B cell (primary cell): ENCODE measurements at regions not wholly inside any gene's neighbourhood (a gene's known extent, or its start where the extent isn't known, plus 50 kb on each side); places are given as distances from the start of the nearest gene placed in this dataset.

ENCODE experiments used
- ATAC-seq: fragments of 200-7000 bp; cut with Tn5 transposase; one replicate; pipeline ENCODE4 v1.10.0; 2021; ENCODE audit warnings: low read depth, mild to moderate bottlenecking, moderate number of reproducible peaks, moderate library complexity
- CTCF ChIA-PET: fragments of 350-600 bp; sonication (Branson Sonifier 250); formaldehyde crosslinking; loops from one replicate; lab custom pipeline; 2021; ENCODE audit warnings: antibody characterized with exemption, inconsistent platforms; lab: Charles Lee
- POLR2A ChIA-PET: fragments of 350-600 bp; sonication (Branson Sonifier 250); formaldehyde crosslinking; loops from one replicate; lab custom pipeline; 2021; ENCODE audit warnings: antibody characterized with exemption; lab: Charles Lee
- DNase-seq: peaks from one replicate; pipeline ENCODE4 v3.0.0; 2013
- H2AFZ ChIP-seq: 2 replicates; pipeline ENCODE4 v1.6.1; 2012; ENCODE audit warnings: mild to moderate bottlenecking, low read depth, low read length; ENCODE audit not compliant: insufficient read depth, poor library complexity, severe bottlenecking
- H3K27ac ChIP-seq, 2 donors: 1 replicate in 1 of 2; 2 replicates in 1 of 2; pipeline ENCODE4 v1.5.1; 2012 to 2013; ENCODE audit warnings: low read length in 2 of 2, mild to moderate bottlenecking in 2 of 2, moderate library complexity in 1 of 2
- H3K27me3 ChIP-seq, 4 experiments: fragments of 200-600 bp in 1 of 4; sonication (generic) in 1 of 4; replicated peaks in 1 of 4; 1 replicate in 2 of 4; 2 replicates in 2 of 4; pipeline versions ENCODE4 v1.6.1 to v1.7.0; 2013 to 2016; ENCODE audit warnings: low read length in 3 of 4, mild to moderate bottlenecking in 2 of 4, mixed read lengths in 1 of 4, moderate library complexity in 1 of 4; ENCODE audit not compliant: insufficient read depth in 4 of 4, control insufficient read depth in 3 of 4; ENCODE audit errors: control extremely low read depth in 1 of 4
- H3K36me3 ChIP-seq, 2 experiments: replicated peaks in 1 of 2; 1 replicate in 1 of 2; 2 replicates in 1 of 2; pipeline versions ENCODE4 v1.6.1 to v1.7.1; 2013; ENCODE audit warnings: low read length in 1 of 2; ENCODE audit not compliant: insufficient read depth in 2 of 2, control insufficient read depth in 1 of 2; ENCODE audit errors: control extremely low read depth in 1 of 2, extremely low read depth in 1 of 2
- H3K4me1 ChIP-seq, 2 donors: fragments of 200-600 bp in 1 of 2; sonication (generic) in 1 of 2; 1 replicate in 1 of 2; 2 replicates in 1 of 2; pipeline versions ENCODE4 v1.5.1 to v1.6.1; 2013 to 2017; ENCODE audit warnings: low read length in 2 of 2; ENCODE audit not compliant: control insufficient read depth in 2 of 2, insufficient read depth in 2 of 2
- H3K4me2 ChIP-seq: replicated peaks from 2 replicates; pipeline ENCODE3; 2012; ENCODE audit warnings: mild to moderate bottlenecking, low read depth, low read length; ENCODE audit not compliant: poor library complexity, severe bottlenecking
- H3K4me3 ChIP-seq, 5 experiments: fragments of 200-600 bp in 1 of 5; sonication (generic) in 1 of 5; 1 replicate in 3 of 5; 2 replicates in 2 of 5; pipeline versions ENCODE4 v1.5.1 to v1.7.0; 2011 to 2016; ENCODE audit warnings: low read length in 4 of 5, mild to moderate bottlenecking in 4 of 5, low read depth in 2 of 5, control low read depth in 1 of 5, moderate library complexity in 1 of 5; ENCODE audit not compliant: insufficient read depth in 1 of 5; ENCODE audit errors: control extremely low read depth in 1 of 5, extremely low read depth in 1 of 5
- H3K79me2 ChIP-seq: fragments of 200-600 bp; sonication (generic); one replicate; pipeline ENCODE4 v1.6.0; 2016; ENCODE audit warnings: low read length; ENCODE audit not compliant: control insufficient read depth, insufficient read depth
- H3K9ac ChIP-seq: fragments of 200-600 bp; sonication (generic); 2 replicates; pipeline ENCODE4 v1.6.1; 2017; ENCODE audit warnings: mild to moderate bottlenecking, low read length, moderate library complexity
- H3K9me3 ChIP-seq, 3 donors: one replicate each; pipeline versions ENCODE4 v1.6.1 to v1.7.1; 2013; ENCODE audit warnings: low read length in 2 of 3; ENCODE audit not compliant: control insufficient read depth in 2 of 3, insufficient read depth in 1 of 3; ENCODE audit errors: control extremely low read depth in 1 of 3
- H4K20me1 ChIP-seq: 2 replicates; pipeline ENCODE4 v1.6.0; 2012; ENCODE audit warnings: mild to moderate bottlenecking, low read length; ENCODE audit not compliant: insufficient read depth, control insufficient read depth, poor library complexity, severe bottlenecking
- H3K27ac Mint-ChIP-seq: one replicate; pipeline ENCODE4 v1.8.0; 2021; ENCODE audit warnings: mixed read lengths
- H3K27me3 Mint-ChIP-seq: one replicate; pipeline ENCODE4 v1.8.0; 2021; ENCODE audit warnings: mixed read lengths
- H3K4me1 Mint-ChIP-seq: one replicate; pipeline ENCODE4 v1.8.0; 2021; ENCODE audit warnings: mixed read lengths
- H3K4me3 Mint-ChIP-seq: one replicate; pipeline ENCODE4 v1.8.0; 2021; ENCODE audit warnings: mixed read lengths
- H3K9me3 Mint-ChIP-seq: one replicate; pipeline ENCODE4 v1.8.0; 2022; ENCODE audit warnings: mixed read lengths; ENCODE audit not compliant: insufficient read depth
- EZH2 ChIP-seq: IDR thresholded peaks from 2 replicates; pipeline ENCODE4 v1.6.1; 2012; ENCODE audit warnings: borderline replicate concordance, low read depth, mild to moderate bottlenecking, moderate library complexity, low read length; ENCODE audit not compliant: insufficient read depth, poor library complexity, severe bottlenecking
- WGBS: methylation state at CpG from one replicate; pipeline ENCODE4 v1.1.5; 2013; ENCODE audit warnings: missing lambda C conversion rate; ENCODE audit not compliant: insufficient coverage; 5-methylcytosine and 5-hydroxymethylcytosine counted together
- intact Hi-C: fragments of 100-400 bp; cut with micrococcal nuclease; formaldehyde crosslinking; loops from one replicate; pipeline ENCODE4 v1.10.0; 2022
- TF ChIP-seq, protein P1 (sequence below): fragments of 200-600 bp; IDR thresholded peaks from one replicate; pipeline ENCODE4 v1.8.0; 2022; ENCODE audit warnings: antibody characterized with exemption, mild to moderate bottlenecking

DNA sequence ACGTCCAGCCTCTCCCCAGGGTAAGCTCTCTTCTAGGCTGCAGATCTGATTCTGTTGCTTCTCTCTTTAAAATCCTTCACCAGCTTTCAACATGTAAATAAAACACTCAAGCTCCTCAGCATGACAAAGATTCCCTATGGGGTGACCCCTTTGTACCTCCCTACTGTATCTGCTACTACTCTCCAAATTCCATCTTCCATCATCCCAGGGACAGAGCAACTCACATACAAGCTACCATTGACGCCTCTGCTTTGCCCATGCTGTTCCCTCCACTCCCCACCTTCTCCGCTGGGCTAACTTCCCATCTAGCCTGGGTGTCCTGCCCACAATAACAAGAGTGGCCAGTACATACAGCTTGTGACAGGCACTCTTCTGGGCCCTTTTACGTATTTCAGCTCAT, 207.5 kb upstream of the ZBED5 start:
- no peak for TF ChIP-seq EZH2
- TF ChIP-seq, protein P1, sequence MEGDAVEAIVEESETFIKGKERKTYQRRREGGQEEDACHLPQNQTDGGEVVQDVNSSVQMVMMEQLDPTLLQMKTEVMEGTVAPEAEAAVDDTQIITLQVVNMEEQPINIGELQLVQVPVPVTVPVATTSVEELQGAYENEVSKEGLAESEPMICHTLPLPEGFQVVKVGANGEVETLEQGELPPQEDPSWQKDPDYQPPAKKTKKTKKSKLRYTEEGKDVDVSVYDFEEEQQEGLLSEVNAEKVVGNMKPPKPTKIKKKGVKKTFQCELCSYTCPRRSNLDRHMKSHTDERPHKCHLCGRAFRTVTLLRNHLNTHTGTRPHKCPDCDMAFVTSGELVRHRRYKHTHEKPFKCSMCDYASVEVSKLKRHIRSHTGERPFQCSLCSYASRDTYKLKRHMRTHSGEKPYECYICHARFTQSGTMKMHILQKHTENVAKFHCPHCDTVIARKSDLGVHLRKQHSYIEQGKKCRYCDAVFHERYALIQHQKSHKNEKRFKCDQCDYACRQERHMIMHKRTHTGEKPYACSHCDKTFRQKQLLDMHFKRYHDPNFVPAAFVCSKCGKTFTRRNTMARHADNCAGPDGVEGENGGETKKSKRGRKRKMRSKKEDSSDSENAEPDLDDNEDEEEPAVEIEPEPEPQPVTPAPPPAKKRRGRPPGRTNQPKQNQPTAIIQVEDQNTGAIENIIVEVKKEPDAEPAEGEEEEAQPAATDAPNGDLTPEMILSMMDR: no peak
- Histone ChIP-seq H3K9me3 (no peaks in the 10 kb centered on the region), H2AFZ (no peak overlapping the region), H3K4me1 (no peaks in the 10 kb centered on the region), H3K9ac (no peak overlapping the region), H3K36me3 (no peaks in the 10 kb centered on the region), H3K4me2 (no peak overlapping the region), H3K27ac (no peak overlapping the region), H3K79me2 (no peaks in the 10 kb centered on the region), H3K27me3 (peaks cover 0 to 4% (median 1%) of the 10 kb centered on the region in 4 experiments), H4K20me1 (no peaks in the 10 kb centered on the region), H3K4me3 (no peak overlapping the region)
- H3K9me3 Mint-ChIP-seq: no peaks in the 10 kb centered on the region
- H3K27me3 Mint-ChIP-seq: peaks cover 24% of the 10 kb centered on the region
- WGBS: 81% methylated on average over 3 of the region's 4 CpGs
- POLR2A ChIA-PET: no interaction called here
- ATAC-seq (no peak), DNase-seq (no peak)
- intact Hi-C loops: no loop called here
- H3K4me1 Mint-ChIP-seq: no peaks in the 10 kb centered on the region
- no peak overlapping the region for H3K4me3 Mint-ChIP-seq
- CTCF ChIA-PET: no interaction called here
- no peak overlapping the region for H3K27ac Mint-ChIP-seq

GRCh38 chr11:11057472-11057854, 199.6 kb upstream of the ZBED5 start:
- ATAC-seq (no peak), DNase-seq (no peak)
- no peaks in the 10 kb centered on the region for H3K36me3 ChIP-seq
- no peaks in the 10 kb centered on the region for H3K79me2 ChIP-seq
- no peak overlapping the region for H3K4me2 ChIP-seq
- WGBS: 100% methylated on average over 2 of the region's 2 CpGs
- no peak overlapping the region for H3K27ac ChIP-seq
- POLR2A ChIA-PET: no interaction called here
- intact Hi-C loops: no loop called here
- H3K27ac Mint-ChIP-seq: no peak overlapping the region
- no peak overlapping the region for H3K4me3 Mint-ChIP-seq
- peaks cover 0 to 19% (median 18%) of the 10 kb centered on the region in 3 donors for H3K9me3 ChIP-seq
- TF ChIP-seq, protein P1: no peak
- no peak for TF ChIP-seq EZH2
- H3K9ac ChIP-seq: no peak overlapping the region
- H2AFZ ChIP-seq: no peak overlapping the region
- no peak overlapping the region for H3K4me3 ChIP-seq
- CTCF ChIA-PET: interaction anchor here (0.8 kb wide), 1 partner anchor 30 kb away, joined by 3 read pairs; no protein-coding TSS in a partner anchor
- peaks cover 9% of the 10 kb centered on the region for H3K9me3 Mint-ChIP-seq
- H3K27me3 ChIP-seq: peaks cover 0 to 22% (median 7%) of the 10 kb centered on the region in 4 experiments
- no peaks in the 10 kb centered on the region for H3K4me1 ChIP-seq
- H4K20me1 ChIP-seq: no peaks in the 10 kb centered on the region
- peaks cover 40% of the 10 kb centered on the region for H3K27me3 Mint-ChIP-seq
- no peaks in the 10 kb centered on the region for H3K4me1 Mint-ChIP-seq
